A673 (cell line): ENCODE measurements at regions not wholly inside any gene's neighbourhood (a gene's known extent, or its start where the extent isn't known, plus 50 kb on each side); places are given as distances from the start of the nearest gene placed in this dataset.

Experiments
- BruUV-seq: library from RNA; stranded (reverse); fragments of 400-500 nt; replicated peaks from 2 replicates; lab custom pipeline; 2021; lab: Mats Ljungman, UMichigan
- CTCF ChIA-PET: fragments of 300-600 bp; sonication (Branson Sonifier 250); formaldehyde crosslinking; loops from one replicate; lab custom pipeline; 2022; ENCODE audit warnings: antibody characterized with exemption; lab: Charles Lee
- POLR2A ChIA-PET: fragments of 300-600 bp; sonication (Branson Sonifier 250); formaldehyde crosslinking; loops from one replicate; lab custom pipeline; 2022; ENCODE audit warnings: antibody characterized with exemption; ENCODE audit not compliant: low non-redundant PET; lab: Charles Lee
- DNase-seq: peaks from one replicate; pipeline ENCODE4 v3.0.0-alpha.2; 2015; ENCODE audit warnings: low spot score
- H3K27ac ChIP-seq: fragments of 200-600 bp; sonication (generic); 2 replicates; pipeline ENCODE4 v1.5.1; 2016; ENCODE audit warnings: mixed run types, low read depth, mild to moderate bottlenecking, mixed read lengths, antibody characterized with exemption, low read length; ENCODE audit not compliant: poor library complexity, severe bottlenecking
- H3K27me3 ChIP-seq: fragments of 200-600 bp; sonication (generic); replicated peaks from 2 replicates; pipeline ENCODE4 v1.6.1; 2017; ENCODE audit warnings: mixed run types, low read depth, mild to moderate bottlenecking, mixed read lengths, antibody characterized with exemption, low read length; ENCODE audit not compliant: insufficient read depth, poor library complexity
- H3K36me3 ChIP-seq: fragments of 200-600 bp; sonication (generic); 2 replicates; pipeline ENCODE4 v1.6.1; 2016; ENCODE audit warnings: mixed run types, mild to moderate bottlenecking, mixed read lengths, antibody characterized with exemption, low read length; ENCODE audit not compliant: insufficient read depth, poor library complexity, severe bottlenecking
- H3K4me1 ChIP-seq: fragments of 200-600 bp; sonication (generic); 2 replicates; pipeline ENCODE4 v1.6.1; 2017; ENCODE audit warnings: mixed run types, mild to moderate bottlenecking, mixed read lengths, antibody characterized with exemption, low read length; ENCODE audit not compliant: insufficient read depth, poor library complexity, severe bottlenecking
- H3K4me3 ChIP-seq: fragments of 200-600 bp; sonication (generic); 2 replicates; pipeline ENCODE4 v1.5.1; 2016; ENCODE audit warnings: low read depth, mixed run types, mild to moderate bottlenecking, mixed read lengths, low read length; ENCODE audit not compliant: poor library complexity, severe bottlenecking
- H3K9me3 ChIP-seq: fragments of 200-600 bp; sonication (generic); 2 replicates; pipeline ENCODE4 v1.6.1; 2016; ENCODE audit warnings: mixed run types, low read depth, mild to moderate bottlenecking, mixed read lengths, antibody characterized with exemption, low read length; ENCODE audit not compliant: poor library complexity, severe bottlenecking
- EZH2 ChIP-seq: fragments of 200-600 bp; sonication (generic); IDR thresholded peaks from 2 replicates; pipeline ENCODE4 v1.6.1; 2017; ENCODE audit warnings: borderline replicate concordance, low read depth, mild to moderate bottlenecking, mixed read lengths, antibody characterized with exemption, low read length; ENCODE audit not compliant: poor library complexity, severe bottlenecking
- intact Hi-C: fragments of 100-400 bp; cut with micrococcal nuclease; formaldehyde crosslinking; loops from one replicate; pipeline ENCODE4 v1.10.0; 2022; ENCODE audit not compliant: unreplicated experiment
- TF ChIP-seq, protein P1 (sequence below): fragments of 300-800, 200-600 bp; sonication (generic); conservative IDR thresholded peaks from 2 replicates; pipeline ENCODE4 v1.5.1; 2017; ENCODE audit warnings: low read depth, mild to moderate bottlenecking, antibody characterized with exemption, low read length, moderate library complexity, mixed read lengths

DNA sequence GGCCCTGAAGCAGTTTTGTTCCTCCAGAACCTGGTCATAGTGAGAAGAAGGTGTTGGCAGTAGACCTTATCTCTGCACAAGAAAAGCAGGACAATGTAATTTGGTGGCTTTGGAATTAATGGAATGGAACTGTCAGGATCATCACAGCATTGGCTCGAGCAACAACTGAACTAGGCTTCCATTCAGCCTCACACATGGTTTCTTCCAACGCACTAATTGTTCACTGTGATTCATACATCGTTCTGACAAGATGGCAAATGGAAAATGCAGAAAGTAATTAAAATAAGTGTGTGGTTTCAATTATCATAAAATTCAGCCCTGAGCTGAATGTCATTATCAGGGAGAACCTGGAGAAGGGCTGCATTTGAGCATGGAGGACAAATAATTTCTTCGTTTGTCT is 80.6 kb downstream of the MFSD1 start:
- Histone ChIP-seq H3K36me3 (no peaks in the 10 kb centered on the region), H3K9me3 (no peaks in the 10 kb centered on the region), H3K4me3 (no peak overlapping the region), H3K27me3 (no peaks in the 10 kb centered on the region), H3K27ac (no peak overlapping the region), H3K4me1 (no peaks in the 10 kb centered on the region)
- TF ChIP-seq EZH2 = no peak
- TF ChIP-seq, protein P1, sequence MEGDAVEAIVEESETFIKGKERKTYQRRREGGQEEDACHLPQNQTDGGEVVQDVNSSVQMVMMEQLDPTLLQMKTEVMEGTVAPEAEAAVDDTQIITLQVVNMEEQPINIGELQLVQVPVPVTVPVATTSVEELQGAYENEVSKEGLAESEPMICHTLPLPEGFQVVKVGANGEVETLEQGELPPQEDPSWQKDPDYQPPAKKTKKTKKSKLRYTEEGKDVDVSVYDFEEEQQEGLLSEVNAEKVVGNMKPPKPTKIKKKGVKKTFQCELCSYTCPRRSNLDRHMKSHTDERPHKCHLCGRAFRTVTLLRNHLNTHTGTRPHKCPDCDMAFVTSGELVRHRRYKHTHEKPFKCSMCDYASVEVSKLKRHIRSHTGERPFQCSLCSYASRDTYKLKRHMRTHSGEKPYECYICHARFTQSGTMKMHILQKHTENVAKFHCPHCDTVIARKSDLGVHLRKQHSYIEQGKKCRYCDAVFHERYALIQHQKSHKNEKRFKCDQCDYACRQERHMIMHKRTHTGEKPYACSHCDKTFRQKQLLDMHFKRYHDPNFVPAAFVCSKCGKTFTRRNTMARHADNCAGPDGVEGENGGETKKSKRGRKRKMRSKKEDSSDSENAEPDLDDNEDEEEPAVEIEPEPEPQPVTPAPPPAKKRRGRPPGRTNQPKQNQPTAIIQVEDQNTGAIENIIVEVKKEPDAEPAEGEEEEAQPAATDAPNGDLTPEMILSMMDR = no peak
- intact Hi-C loops = no loop called here
- CTCF ChIA-PET = no interaction called here
- BruUV-seq = no TSS peak
- POLR2A ChIA-PET = no interaction called here
- no peak for DNase-seq

DNA sequence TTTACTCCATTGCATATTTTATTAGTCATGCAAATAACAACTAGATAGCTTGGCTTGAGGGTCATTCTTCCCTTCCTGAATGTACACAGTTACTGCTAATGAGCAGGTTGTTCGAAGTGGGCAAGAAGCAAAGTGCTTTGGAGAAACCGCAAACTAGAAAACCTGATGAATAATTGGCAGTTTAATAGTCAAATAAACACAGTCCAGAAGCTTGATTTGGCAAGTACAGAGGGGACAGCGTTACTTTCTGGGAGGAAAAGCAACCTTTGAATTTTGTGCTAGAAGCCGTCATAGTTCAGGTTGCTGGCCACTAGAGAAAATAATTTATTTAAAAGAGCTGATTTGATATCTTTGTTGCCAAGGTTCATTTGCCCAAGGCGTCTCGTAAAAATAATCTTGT is 94.9 kb downstream of the MFSD1 start:
- intact Hi-C loops = no loop called here
- POLR2A ChIA-PET = no interaction called here
- H3K4me3 ChIP-seq = no peak overlapping the region
- H3K27me3 ChIP-seq = peaks cover 5% of the 10 kb centered on the region
- no peaks in the 10 kb centered on the region for H3K9me3 ChIP-seq
- CTCF ChIA-PET = no interaction called here
- no peak overlapping the region for H3K27ac ChIP-seq
- H3K4me1 ChIP-seq = no peaks in the 10 kb centered on the region
- BruUV-seq = no TSS peak
- H3K36me3 ChIP-seq = no peaks in the 10 kb centered on the region
- TF ChIP-seq EZH2 = no peak
- TF ChIP-seq, protein P1 = no peak
- no peak for DNase-seq

DNA sequence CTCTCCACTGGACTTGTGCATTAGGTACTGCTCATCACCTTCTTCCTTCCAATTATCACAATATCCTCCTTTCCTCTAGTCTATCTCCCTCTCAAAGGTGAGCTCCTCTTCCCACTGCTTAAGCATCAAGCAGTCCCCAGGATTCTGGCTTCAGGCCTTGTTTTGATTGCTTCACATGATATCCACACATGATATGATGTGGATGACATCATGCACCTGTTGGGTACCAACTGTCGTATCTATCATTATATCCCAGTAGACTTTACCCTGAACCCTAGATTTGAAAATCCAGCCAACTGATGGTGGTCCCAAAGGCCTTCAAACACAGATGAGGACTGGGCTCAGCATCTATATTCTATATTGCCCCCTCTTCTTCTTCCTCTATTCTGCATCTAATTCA is 104.9 kb downstream of the MFSD1 start:
- TF ChIP-seq EZH2 = no peak
- TF ChIP-seq, protein P1 = no peak
- Histone ChIP-seq H3K36me3 (no peaks in the 10 kb centered on the region), H3K9me3 (no peaks in the 10 kb centered on the region), H3K27me3 (peaks cover 8% of the 10 kb centered on the region), H3K27ac (no peak overlapping the region), H3K4me1 (no peaks in the 10 kb centered on the region), H3K4me3 (no peak overlapping the region)
- no TSS peak for BruUV-seq
- ChIA-PET POLR2A (no interaction called here), CTCF (no interaction called here)
- no peak for DNase-seq
- intact Hi-C loops = no loop called here
